Keratinocyte (primary cell): ENCODE measurements at regions not wholly inside any gene's neighbourhood (a gene's known extent, or its start where the extent isn't known, plus 50 kb on each side); places are given as distances from the start of the nearest gene placed in this dataset.
A peak's percentile ranks its signal among the peaks of the same experiment; 100 is the strongest.

Source experiments
- DNase-seq: peaks from one replicate; pipeline ENCODE4 v3.0.0-alpha.2; 2011; ENCODE audit warnings: low read depth, missing footprints, low spot score
- FAIRE-seq: peaks from 2 replicates; lab custom pipeline; 2011; peaks lifted over from hg19 to GRCh38; lab: Jason Lieb, UNC
- H2AFZ ChIP-seq: 2 replicates; pipeline ENCODE4 v1.6.0; 2012; ENCODE audit warnings: low read length, control low read depth, inconsistent platforms; ENCODE audit not compliant: control insufficient read depth
- H3K27ac ChIP-seq: 2 replicates; pipeline ENCODE4 v1.5.1; 2011; ENCODE audit warnings: low read length; ENCODE audit not compliant: control insufficient read depth, insufficient read depth
- H3K27me3 ChIP-seq: 3 replicates; pipeline ENCODE4 v1.6.0; 2011; ENCODE audit warnings: low read length; ENCODE audit not compliant: control insufficient read depth, insufficient read depth; ENCODE audit errors: extremely low read depth
- H3K36me3 ChIP-seq, 2 experiments: 2 replicates in 1 of 2; 3 replicates in 1 of 2; pipeline ENCODE4 v1.5.1; 2011; ENCODE audit warnings: low read length in 2 of 2, mild to moderate bottlenecking in 1 of 2; ENCODE audit not compliant: control insufficient read depth in 2 of 2, insufficient read depth in 2 of 2; ENCODE audit errors: extremely low read depth in 1 of 2
- H3K4me1 ChIP-seq: 3 replicates; pipeline ENCODE4 v1.5.1; 2011; ENCODE audit warnings: low read length; ENCODE audit not compliant: control insufficient read depth, insufficient read depth; ENCODE audit errors: extremely low read depth
- H3K4me2 ChIP-seq: 3 replicates; pipeline ENCODE4 v1.6.0; 2011; ENCODE audit warnings: low read depth, low read length; ENCODE audit not compliant: control insufficient read depth, insufficient read depth; ENCODE audit errors: extremely low read depth
- H3K4me3 ChIP-seq, 3 experiments: fragments of 200-600 bp in 1 of 3; sonication (generic) in 1 of 3; 2 replicates in 2 of 3; 3 replicates in 1 of 3; pipeline ENCODE4 v1.5.1; 2011 to 2016; ENCODE audit warnings: low read length in 3 of 3, mild to moderate bottlenecking in 3 of 3, control low read depth in 2 of 3, inconsistent platforms in 1 of 3, low read depth in 1 of 3, mixed read lengths in 1 of 3, mixed run types in 1 of 3, moderate library complexity in 1 of 3; ENCODE audit not compliant: control insufficient read depth in 2 of 3, insufficient read depth in 2 of 3; ENCODE audit errors: extremely low read depth in 1 of 3
- H3K79me2 ChIP-seq: 2 replicates; pipeline ENCODE4 v1.6.0; 2012; ENCODE audit warnings: low read length; ENCODE audit not compliant: control insufficient read depth, insufficient read depth
- H3K9ac ChIP-seq: 3 replicates; pipeline ENCODE4 v1.6.0; 2011; ENCODE audit warnings: low read length; ENCODE audit not compliant: control insufficient read depth, insufficient read depth; ENCODE audit errors: extremely low read depth
- H3K9me1 ChIP-seq: 3 replicates; pipeline ENCODE4 v1.6.0; 2011; ENCODE audit warnings: low read length; ENCODE audit not compliant: control insufficient read depth, insufficient read depth; ENCODE audit errors: extremely low read depth
- H3K9me3 ChIP-seq: 2 replicates; pipeline ENCODE4 v1.5.1; 2012; ENCODE audit warnings: low read depth, low read length; ENCODE audit not compliant: control insufficient read depth
- H4K20me1 ChIP-seq: 3 replicates; pipeline ENCODE4 v1.6.0; 2011; ENCODE audit warnings: low read length; ENCODE audit not compliant: control insufficient read depth, insufficient read depth; ENCODE audit errors: extremely low read depth
- EZH2 ChIP-seq: IDR thresholded peaks from one replicate; pipeline ENCODE4 v1.6.1; 2012; ENCODE audit warnings: inconsistent platforms, mild to moderate bottlenecking, low read length, moderate library complexity
- dilution Hi-C: fragments of 300-500 bp; cut with MboI; formaldehyde crosslinking; loops from one replicate; pipeline ENCODE4 v1.7.0; 2020; ENCODE audit warnings: low sequenced_read_pairs; ENCODE audit not compliant: extremely low pct_ligation_motif_present
- TF ChIP-seq, protein P1 (sequence below), 3 experiments: IDR thresholded peaks in 1 of 3; conservative IDR thresholded peaks in 1 of 3; optimal IDR thresholded peaks in 1 of 3; 2 replicates in 2 of 3; 3 replicates in 1 of 3; pipeline versions ENCODE3 to v1.5.1; 2011; ENCODE audit warnings: low read length in 3 of 3, mild to moderate bottlenecking in 3 of 3, moderate library complexity in 2 of 3, control low read depth in 1 of 3, inconsistent platforms in 1 of 3; ENCODE audit not compliant: insufficient read depth in 2 of 3; ENCODE audit errors: extremely low read depth in 1 of 3

DNA sequence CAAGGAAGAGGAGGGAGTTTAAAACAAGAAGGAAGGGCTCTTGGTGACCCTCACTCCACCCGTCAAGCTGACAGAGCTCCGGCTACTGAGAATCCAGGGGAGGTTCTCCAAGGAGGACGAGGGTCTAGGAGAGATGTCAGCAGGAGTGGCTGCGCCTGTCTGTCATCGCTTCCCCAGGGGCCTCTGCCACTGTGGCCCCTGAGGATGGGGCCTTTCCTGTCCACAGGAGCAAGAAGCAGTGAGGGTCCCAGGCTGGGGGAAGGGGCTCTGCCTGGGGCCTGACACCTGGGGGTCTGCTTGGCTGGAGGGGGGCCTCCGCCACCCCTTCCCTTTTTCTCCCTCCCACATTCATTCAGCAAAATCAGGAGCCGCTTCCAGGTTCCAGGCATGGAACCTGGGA, 66.5 kb upstream of the TNRC6C start:
- TF ChIP-seq, protein P1, sequence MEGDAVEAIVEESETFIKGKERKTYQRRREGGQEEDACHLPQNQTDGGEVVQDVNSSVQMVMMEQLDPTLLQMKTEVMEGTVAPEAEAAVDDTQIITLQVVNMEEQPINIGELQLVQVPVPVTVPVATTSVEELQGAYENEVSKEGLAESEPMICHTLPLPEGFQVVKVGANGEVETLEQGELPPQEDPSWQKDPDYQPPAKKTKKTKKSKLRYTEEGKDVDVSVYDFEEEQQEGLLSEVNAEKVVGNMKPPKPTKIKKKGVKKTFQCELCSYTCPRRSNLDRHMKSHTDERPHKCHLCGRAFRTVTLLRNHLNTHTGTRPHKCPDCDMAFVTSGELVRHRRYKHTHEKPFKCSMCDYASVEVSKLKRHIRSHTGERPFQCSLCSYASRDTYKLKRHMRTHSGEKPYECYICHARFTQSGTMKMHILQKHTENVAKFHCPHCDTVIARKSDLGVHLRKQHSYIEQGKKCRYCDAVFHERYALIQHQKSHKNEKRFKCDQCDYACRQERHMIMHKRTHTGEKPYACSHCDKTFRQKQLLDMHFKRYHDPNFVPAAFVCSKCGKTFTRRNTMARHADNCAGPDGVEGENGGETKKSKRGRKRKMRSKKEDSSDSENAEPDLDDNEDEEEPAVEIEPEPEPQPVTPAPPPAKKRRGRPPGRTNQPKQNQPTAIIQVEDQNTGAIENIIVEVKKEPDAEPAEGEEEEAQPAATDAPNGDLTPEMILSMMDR (optimal IDR thresholded peaks at IDR 0.05 in 1 of 3, IDR thresholded peaks at IDR 0.05 in 1 of 3, conservative IDR thresholded peaks at IDR 0.05 in 1 of 3; ENCODE audit: extremely low read depth in 1 of 3, insufficient read depth in 2 of 3, low read length in 3 of 3) = no peak
- TF ChIP-seq EZH2 = no peak
- H3K36me3 ChIP-seq = no peaks in the 10 kb centered on the region
- no peaks in the 10 kb centered on the region for H4K20me1 ChIP-seq
- no peaks in the 10 kb centered on the region for H3K79me2 ChIP-seq
- no peak overlapping the region for H3K4me2 ChIP-seq
- no peaks in the 10 kb centered on the region for H3K9me1 ChIP-seq
- no peaks in the 10 kb centered on the region for H3K9me3 ChIP-seq
- H3K27me3 ChIP-seq = peaks cover 23% of the 10 kb centered on the region
- peaks cover 7% of the 10 kb centered on the region for H3K4me1 ChIP-seq
- H2AFZ ChIP-seq = no peak overlapping the region
- no peak overlapping the region for H3K9ac ChIP-seq
- dilution Hi-C loops = no loop called here
- DNase-seq (no peak), FAIRE-seq (no peak)
- no peak overlapping the region for H3K27ac ChIP-seq
- H3K4me3 ChIP-seq = no peak overlapping the region

- no peak for FAIRE-seq
- H3K36me3 ChIP-seq = no peaks in the 10 kb centered on the region
- no peak for TF ChIP-seq EZH2
- TF ChIP-seq, protein P1 (optimal IDR thresholded peaks at IDR 0.05 in 1 of 3, IDR thresholded peaks at IDR 0.05 in 1 of 3, conservative IDR thresholded peaks at IDR 0.05 in 1 of 3; ENCODE audit: extremely low read depth in 1 of 3, insufficient read depth in 2 of 3, low read length in 3 of 3) = peak; percentile 21 to 35 (median 32)
These were observed 65.9 kb upstream of the TNRC6C start for GRCh38 chr17:77892469-77893143.

More at GRCh38 chr17:77892469-77893143, 65.9 kb upstream of the TNRC6C start:
- no peak for DNase-seq
- Histone ChIP-seq H3K4me2 (no peak overlapping the region), H3K27me3 (peaks cover 17% of the 10 kb centered on the region), H3K79me2 (no peaks in the 10 kb centered on the region), H3K9me3 (no peaks in the 10 kb centered on the region), H3K4me1 (peaks cover 3% of the 10 kb centered on the region), H3K4me3 (no peak overlapping the region), H3K27ac (no peak overlapping the region), H3K9me1 (no peaks in the 10 kb centered on the region), H4K20me1 (no peaks in the 10 kb centered on the region), H2AFZ (no peak overlapping the region), H3K9ac (no peak overlapping the region)
- dilution Hi-C loops = no loop called here
